ENCODE measurements at regions not wholly inside any gene's neighbourhood (a gene's known extent, or its start where the extent isn't known, plus 50 kb on each side); places are given as distances from the start of the nearest gene placed in this dataset.

DNA sequence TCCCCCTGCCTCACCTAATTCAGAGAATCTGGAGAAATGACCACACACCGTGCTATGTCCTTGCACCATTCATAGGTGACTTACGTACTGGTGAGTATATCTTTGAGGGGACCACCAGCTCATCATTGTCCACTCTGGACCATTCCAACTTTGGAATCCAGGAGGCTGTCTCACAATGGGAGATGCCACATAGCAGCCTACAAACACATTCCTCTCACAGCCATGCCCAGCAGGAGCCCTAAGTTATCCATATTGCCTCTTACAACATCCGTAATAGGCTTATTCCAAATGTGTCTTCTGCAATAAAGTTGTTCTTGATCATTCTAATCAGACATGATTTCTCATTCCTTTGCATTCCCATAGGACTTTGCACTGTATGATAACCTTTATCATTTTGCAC lies 436.7 kb downstream of the EFNB2 start:
- no peaks in the 10 kb centered on the region for H3K9me3 Mint-ChIP-seq
- TF ChIP-seq, protein P1, sequence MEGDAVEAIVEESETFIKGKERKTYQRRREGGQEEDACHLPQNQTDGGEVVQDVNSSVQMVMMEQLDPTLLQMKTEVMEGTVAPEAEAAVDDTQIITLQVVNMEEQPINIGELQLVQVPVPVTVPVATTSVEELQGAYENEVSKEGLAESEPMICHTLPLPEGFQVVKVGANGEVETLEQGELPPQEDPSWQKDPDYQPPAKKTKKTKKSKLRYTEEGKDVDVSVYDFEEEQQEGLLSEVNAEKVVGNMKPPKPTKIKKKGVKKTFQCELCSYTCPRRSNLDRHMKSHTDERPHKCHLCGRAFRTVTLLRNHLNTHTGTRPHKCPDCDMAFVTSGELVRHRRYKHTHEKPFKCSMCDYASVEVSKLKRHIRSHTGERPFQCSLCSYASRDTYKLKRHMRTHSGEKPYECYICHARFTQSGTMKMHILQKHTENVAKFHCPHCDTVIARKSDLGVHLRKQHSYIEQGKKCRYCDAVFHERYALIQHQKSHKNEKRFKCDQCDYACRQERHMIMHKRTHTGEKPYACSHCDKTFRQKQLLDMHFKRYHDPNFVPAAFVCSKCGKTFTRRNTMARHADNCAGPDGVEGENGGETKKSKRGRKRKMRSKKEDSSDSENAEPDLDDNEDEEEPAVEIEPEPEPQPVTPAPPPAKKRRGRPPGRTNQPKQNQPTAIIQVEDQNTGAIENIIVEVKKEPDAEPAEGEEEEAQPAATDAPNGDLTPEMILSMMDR (IDR thresholded peaks at IDR 0.05), result no peak
- H3K36me3 Mint-ChIP-seq (ENCODE audit: low read depth), result no peaks in the 10 kb centered on the region
- ATAC-seq (no peak), DNase-seq (no peak)
- POLR2A ChIA-PET, result no interaction called here
- intact Hi-C loops (cut with micrococcal nuclease), result no loop called here
- no peak overlapping the region for H3K27ac Mint-ChIP-seq
- peaks cover 2% of the 10 kb centered on the region for H3K27me3 Mint-ChIP-seq
- H3K4me1 Mint-ChIP-seq (ENCODE audit: low read depth), result no peaks in the 10 kb centered on the region
- CTCF ChIA-PET, result no interaction called here
- no peak overlapping the region for H3K4me3 Mint-ChIP-seq

DNA sequence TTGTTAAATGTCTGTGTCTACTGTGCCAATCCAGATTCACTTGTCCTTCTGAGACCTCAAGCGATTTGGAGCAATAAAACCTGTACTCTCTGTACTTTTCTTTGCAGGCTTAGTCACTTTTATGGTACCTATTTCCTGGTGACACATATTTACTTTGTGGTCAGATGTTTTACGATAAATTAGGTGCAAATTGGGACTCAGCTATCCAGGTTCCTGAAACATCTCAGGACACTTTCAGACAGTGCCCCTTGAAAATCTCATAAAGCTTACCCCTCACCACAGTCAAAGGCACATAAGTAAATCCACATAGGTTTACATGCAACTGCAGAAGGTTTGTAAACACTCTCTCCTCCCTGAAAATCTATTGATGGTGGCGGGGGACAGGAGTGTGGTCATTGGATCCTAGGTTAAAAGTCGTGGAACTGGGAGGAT lies 438.8 kb downstream of the EFNB2 start:
- intact Hi-C loops (cut with micrococcal nuclease), result no loop called here
- ATAC-seq (no peak), DNase-seq (no peak)
- Mint-ChIP-seq H3K27ac (no peak overlapping the region), H3K9me3 (no peaks in the 10 kb centered on the region), H3K27me3 (peaks cover 2% of the 10 kb centered on the region), H3K36me3 (ENCODE audit: low read depth) (no peaks in the 10 kb centered on the region), H3K4me3 (no peak overlapping the region), H3K4me1 (ENCODE audit: low read depth) (no peaks in the 10 kb centered on the region)
- POLR2A ChIA-PET, result no interaction called here
- CTCF ChIA-PET, result no interaction called here
- TF ChIP-seq, protein P1 (IDR thresholded peaks at IDR 0.05), result no peak

DNA sequence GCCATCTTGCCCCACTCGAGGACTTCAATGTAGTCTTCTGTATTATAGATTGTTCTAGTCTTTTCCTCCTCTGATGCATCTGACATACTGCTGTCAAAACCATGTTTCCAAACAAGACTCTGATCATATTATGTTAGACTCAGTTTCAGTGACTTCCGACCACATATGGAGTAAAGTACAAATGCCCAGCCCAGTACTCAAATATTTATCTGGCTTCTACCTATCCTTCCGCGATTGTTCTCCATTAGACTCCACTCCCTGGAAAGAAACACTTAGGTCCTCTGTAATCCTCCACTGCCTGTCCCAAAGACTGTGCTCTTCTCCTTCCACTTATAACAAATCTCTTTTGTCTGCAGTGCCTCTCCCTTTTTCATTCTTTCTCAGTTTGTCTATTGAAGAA lies 439.5 kb downstream of the EFNB2 start:
- Mint-ChIP-seq H3K4me1 (ENCODE audit: low read depth) (no peaks in the 10 kb centered on the region), H3K9me3 (peaks cover 1% of the 10 kb centered on the region), H3K4me3 (no peak overlapping the region), H3K27ac (no peak overlapping the region), H3K27me3 (peaks cover 2% of the 10 kb centered on the region), H3K36me3 (ENCODE audit: low read depth) (no peaks in the 10 kb centered on the region)
- ChIA-PET POLR2A (no interaction called here), CTCF (no interaction called here)
- ATAC-seq, result no peak
- intact Hi-C loops (cut with micrococcal nuclease), result no loop called here
- TF ChIP-seq, protein P1 (IDR thresholded peaks at IDR 0.05), result no peak
- DNase-seq, result no peak

DNA sequence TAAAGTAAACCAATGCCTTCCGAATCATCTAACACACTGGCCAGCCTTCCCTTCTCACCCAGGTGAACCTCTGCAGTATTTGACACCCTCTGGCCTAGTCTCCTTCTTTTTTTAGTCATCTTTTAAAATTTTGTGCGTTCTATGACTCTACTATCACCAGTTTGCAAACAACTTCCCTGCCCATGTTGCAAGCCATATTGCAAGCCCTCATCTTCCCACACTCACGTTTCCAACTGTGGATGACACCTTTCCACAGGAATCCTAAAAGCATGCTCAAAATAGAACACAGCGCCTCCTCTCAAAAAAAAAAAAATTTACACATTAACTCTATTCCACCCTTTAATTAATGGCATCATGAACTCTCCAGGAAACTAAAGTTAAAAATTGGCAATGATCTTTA lies 440.1 kb downstream of the EFNB2 start:
- Mint-ChIP-seq H3K27me3 (peaks cover 2% of the 10 kb centered on the region), H3K27ac (no peak overlapping the region), H3K4me3 (no peak overlapping the region), H3K36me3 (ENCODE audit: low read depth) (no peaks in the 10 kb centered on the region), H3K4me1 (ENCODE audit: low read depth) (no peaks in the 10 kb centered on the region), H3K9me3 (peaks cover 1% of the 10 kb centered on the region)
- ATAC-seq, result no peak
- CTCF ChIA-PET, result no interaction called here
- POLR2A ChIA-PET, result no interaction called here
- intact Hi-C loops (cut with micrococcal nuclease), result no loop called here
- TF ChIP-seq, protein P1 (IDR thresholded peaks at IDR 0.05), result no peak
- DNase-seq, result no peak

DNA sequence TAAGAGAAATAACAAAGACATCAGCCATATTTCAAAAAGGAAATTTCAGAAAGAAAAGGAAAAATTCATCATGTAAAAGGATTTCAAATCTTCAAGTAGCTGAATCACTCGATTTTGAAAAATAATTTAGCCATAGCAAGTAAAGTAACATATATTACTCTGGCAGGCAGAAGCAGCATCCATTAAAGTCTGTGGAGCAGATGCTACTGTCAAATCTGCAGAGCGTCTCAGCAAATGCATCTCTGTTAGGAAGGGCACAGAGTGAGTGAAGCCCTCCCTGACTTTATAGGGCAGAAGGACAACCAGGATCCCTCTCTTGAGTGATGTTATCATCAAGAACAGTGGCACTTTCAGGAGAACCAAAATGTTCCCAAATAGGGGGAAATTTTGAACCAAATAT lies 445.5 kb downstream of the EFNB2 start:
- Mint-ChIP-seq H3K27me3 (no peaks in the 10 kb centered on the region), H3K4me1 (ENCODE audit: low read depth) (no peaks in the 10 kb centered on the region), H3K4me3 (no peak overlapping the region), H3K27ac (no peak overlapping the region), H3K9me3 (peaks cover 1% of the 10 kb centered on the region), H3K36me3 (ENCODE audit: low read depth) (no peaks in the 10 kb centered on the region)
- intact Hi-C loops (cut with micrococcal nuclease), result no loop called here
- ChIA-PET CTCF (no interaction called here), POLR2A (no interaction called here)
- TF ChIP-seq, protein P1 (IDR thresholded peaks at IDR 0.05), result no peak
- no peak for ATAC-seq
- DNase-seq, result no peak

All from activated CD8-positive, alpha-beta T cell treated with anti-CD3 and anti-CD28 coated beads for 36 hours (primary cell).